Nephron (organoid): ENCODE measurements at regions not wholly inside any gene's neighbourhood (a gene's known extent, or its start where the extent isn't known, plus 50 kb on each side); places are given as distances from the start of the nearest gene placed in this dataset.

ENCODE experiments used
- H3K27ac Mint-ChIP-seq, 3 experiments: 2 replicates each; pipeline ENCODE4 v1.8.0; 2020; ENCODE audit warnings: mixed read lengths in 3 of 3, mild to moderate bottlenecking in 2 of 3, moderate library complexity in 1 of 3
- H3K27me3 Mint-ChIP-seq: 2 replicates; pipeline ENCODE4 v1.8.0; 2021; ENCODE audit warnings: low read depth, mild to moderate bottlenecking, moderate library complexity, mixed read lengths
- H3K36me3 Mint-ChIP-seq: 2 replicates; pipeline ENCODE4 v1.8.0; 2020; ENCODE audit warnings: low read depth, mixed read lengths
- H3K4me1 Mint-ChIP-seq: 2 replicates; pipeline ENCODE4 v1.8.0; 2020; ENCODE audit warnings: mixed read lengths
- H3K4me3 Mint-ChIP-seq, 3 experiments: 2 replicates each; pipeline ENCODE4 v1.8.0; 2020; ENCODE audit warnings: mild to moderate bottlenecking in 3 of 3, mixed read lengths in 3 of 3, moderate library complexity in 2 of 3
- H3K9me3 Mint-ChIP-seq: 2 replicates; pipeline ENCODE4 v1.8.0; 2020; ENCODE audit warnings: mixed read lengths
- TF ChIP-seq, protein P1 (sequence below), 3 experiments: fragments of 200-600 bp; sonication (generic); IDR thresholded peaks; one replicate each; pipeline ENCODE4 v1.5.0; 2021; ENCODE audit warnings: antibody characterized with exemption in 3 of 3; ENCODE audit not compliant: unreplicated experiment in 3 of 3

DNA sequence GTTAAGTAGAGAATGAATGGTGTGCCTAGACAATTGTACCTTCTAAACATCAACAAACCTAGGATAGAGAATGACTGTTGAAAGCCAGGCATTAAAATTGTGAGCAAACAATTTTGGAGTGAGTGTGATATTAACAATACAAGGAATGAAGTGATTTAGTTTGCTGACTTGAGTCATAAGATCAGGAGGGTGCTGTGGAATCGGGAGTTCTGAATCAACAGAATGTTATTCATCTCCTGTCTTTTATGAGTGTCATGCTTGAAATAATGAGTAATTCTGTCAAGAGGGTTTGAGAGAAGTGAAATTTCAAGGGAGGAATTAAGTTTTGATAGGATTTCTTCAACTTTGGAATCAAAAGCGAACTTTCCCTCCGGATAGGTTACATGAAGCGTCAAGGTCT lies 214.4 kb upstream of the DSEL start:
- Mint-ChIP-seq H3K27ac (no peak overlapping the region), H3K9me3 (peaks cover 4% of the 10 kb centered on the region), H3K4me3 (no peak overlapping the region), H3K36me3 (no peaks in the 10 kb centered on the region), H3K27me3 (peaks cover 3% of the 10 kb centered on the region), H3K4me1 (no peaks in the 10 kb centered on the region)
- TF ChIP-seq, protein P1, sequence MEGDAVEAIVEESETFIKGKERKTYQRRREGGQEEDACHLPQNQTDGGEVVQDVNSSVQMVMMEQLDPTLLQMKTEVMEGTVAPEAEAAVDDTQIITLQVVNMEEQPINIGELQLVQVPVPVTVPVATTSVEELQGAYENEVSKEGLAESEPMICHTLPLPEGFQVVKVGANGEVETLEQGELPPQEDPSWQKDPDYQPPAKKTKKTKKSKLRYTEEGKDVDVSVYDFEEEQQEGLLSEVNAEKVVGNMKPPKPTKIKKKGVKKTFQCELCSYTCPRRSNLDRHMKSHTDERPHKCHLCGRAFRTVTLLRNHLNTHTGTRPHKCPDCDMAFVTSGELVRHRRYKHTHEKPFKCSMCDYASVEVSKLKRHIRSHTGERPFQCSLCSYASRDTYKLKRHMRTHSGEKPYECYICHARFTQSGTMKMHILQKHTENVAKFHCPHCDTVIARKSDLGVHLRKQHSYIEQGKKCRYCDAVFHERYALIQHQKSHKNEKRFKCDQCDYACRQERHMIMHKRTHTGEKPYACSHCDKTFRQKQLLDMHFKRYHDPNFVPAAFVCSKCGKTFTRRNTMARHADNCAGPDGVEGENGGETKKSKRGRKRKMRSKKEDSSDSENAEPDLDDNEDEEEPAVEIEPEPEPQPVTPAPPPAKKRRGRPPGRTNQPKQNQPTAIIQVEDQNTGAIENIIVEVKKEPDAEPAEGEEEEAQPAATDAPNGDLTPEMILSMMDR (IDR thresholded peaks at IDR 0.05; ENCODE audit: unreplicated experiment in 3 of 3): no peak

DNA sequence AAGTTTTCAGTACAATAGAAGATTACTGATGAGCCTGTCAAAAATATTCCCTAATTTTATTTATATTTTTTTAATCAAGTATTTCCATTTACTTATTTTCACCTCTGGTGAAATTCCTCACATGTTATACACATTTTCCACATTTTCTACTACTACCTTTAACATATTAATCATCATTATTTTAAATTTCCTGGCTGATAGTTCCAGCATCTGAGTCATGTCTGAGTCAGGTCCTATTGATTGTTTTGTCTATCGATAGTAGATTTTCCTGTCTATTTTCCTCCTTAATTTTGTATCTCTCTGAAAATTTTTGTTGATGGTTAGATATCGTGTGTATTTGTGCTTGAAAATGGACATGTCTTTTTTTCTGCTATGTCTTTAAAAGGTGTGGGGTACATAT lies 211.8 kb upstream of the DSEL start:
- Mint-ChIP-seq H3K27ac (no peak overlapping the region), H3K9me3 (peaks cover 7% of the 10 kb centered on the region), H3K27me3 (peaks cover 3% of the 10 kb centered on the region), H3K4me1 (no peaks in the 10 kb centered on the region), H3K4me3 (no peak overlapping the region), H3K36me3 (no peaks in the 10 kb centered on the region)
- TF ChIP-seq, protein P1 (IDR thresholded peaks at IDR 0.05; ENCODE audit: unreplicated experiment in 3 of 3): no peak

DNA sequence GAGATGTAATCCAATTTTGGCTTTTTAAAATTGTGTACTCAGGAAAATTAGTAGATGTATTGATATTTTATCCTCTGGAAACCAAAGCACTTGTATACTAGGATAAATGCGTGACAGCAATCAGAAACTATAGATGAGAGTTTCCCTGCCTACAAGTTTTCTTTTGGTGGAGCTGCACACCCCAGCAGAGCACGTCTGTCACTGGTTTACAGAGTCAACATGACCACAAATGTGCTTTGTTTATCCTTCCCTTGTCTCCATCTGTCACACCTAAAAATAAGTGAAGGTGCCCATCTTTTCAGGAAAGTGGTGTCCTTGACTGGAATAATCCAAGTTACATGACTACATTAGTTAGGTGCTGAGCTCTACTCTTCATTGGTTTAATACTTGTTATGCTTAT lies 210.4 kb upstream of the DSEL start:
- H3K4me1 Mint-ChIP-seq: no peaks in the 10 kb centered on the region
- no peak overlapping the region for H3K27ac Mint-ChIP-seq
- H3K27me3 Mint-ChIP-seq: peaks cover 3% of the 10 kb centered on the region
- H3K4me3 Mint-ChIP-seq: no peak overlapping the region
- peaks cover 7% of the 10 kb centered on the region for H3K9me3 Mint-ChIP-seq
- TF ChIP-seq, protein P1 (IDR thresholded peaks at IDR 0.05; ENCODE audit: unreplicated experiment in 3 of 3): no peak
- no peaks in the 10 kb centered on the region for H3K36me3 Mint-ChIP-seq

DNA sequence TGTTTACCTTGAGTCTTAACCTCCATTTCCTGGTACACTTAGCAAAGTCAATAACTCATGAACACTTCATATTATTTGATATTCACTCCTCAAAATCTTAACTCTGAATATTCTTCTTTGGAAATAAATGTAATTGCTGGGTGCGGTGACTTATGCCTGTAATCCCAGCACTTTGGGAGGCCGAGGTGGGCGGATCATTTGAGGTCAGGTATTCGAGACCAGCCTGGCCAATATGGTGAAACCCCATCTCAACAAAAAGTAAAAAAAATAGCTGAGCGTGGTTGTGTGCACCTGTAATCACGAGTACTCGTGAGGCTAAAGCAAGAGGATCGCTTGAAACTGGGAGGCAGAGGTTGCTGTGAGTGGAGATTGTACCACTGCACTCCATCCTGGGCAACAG lies 201.3 kb upstream of the DSEL start:
- H3K27ac Mint-ChIP-seq: no peak overlapping the region
- no peaks in the 10 kb centered on the region for H3K36me3 Mint-ChIP-seq
- H3K27me3 Mint-ChIP-seq: no peaks in the 10 kb centered on the region
- H3K9me3 Mint-ChIP-seq: peaks cover 3% of the 10 kb centered on the region
- no peaks in the 10 kb centered on the region for H3K4me1 Mint-ChIP-seq
- H3K4me3 Mint-ChIP-seq: no peak overlapping the region
- TF ChIP-seq, protein P1 (IDR thresholded peaks at IDR 0.05; ENCODE audit: unreplicated experiment in 3 of 3): no peak

DNA sequence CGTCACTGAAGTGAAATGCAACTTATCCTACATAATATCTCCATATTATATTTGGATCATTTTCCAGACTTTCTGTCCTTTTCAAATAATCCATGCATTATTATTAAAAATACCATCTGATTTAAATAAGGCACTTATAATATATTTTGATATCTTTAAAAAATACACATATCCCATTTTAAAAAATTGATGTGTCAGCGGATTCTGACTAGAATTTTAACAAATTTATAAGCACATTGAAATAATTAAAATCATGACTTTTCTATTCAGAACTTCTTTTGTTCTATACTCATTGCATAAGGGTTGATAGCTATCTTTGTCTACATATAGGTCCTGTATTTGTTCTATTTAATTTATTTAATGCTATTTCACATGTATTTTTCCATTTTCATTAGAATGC lies 199.0 kb upstream of the DSEL start:
- no peaks in the 10 kb centered on the region for H3K27me3 Mint-ChIP-seq
- no peaks in the 10 kb centered on the region for H3K36me3 Mint-ChIP-seq
- H3K9me3 Mint-ChIP-seq: no peaks in the 10 kb centered on the region
- TF ChIP-seq, protein P1 (IDR thresholded peaks at IDR 0.05; ENCODE audit: unreplicated experiment in 3 of 3): no peak
- H3K4me1 Mint-ChIP-seq: no peaks in the 10 kb centered on the region
- no peak overlapping the region for H3K27ac Mint-ChIP-seq
- no peak overlapping the region for H3K4me3 Mint-ChIP-seq

DNA sequence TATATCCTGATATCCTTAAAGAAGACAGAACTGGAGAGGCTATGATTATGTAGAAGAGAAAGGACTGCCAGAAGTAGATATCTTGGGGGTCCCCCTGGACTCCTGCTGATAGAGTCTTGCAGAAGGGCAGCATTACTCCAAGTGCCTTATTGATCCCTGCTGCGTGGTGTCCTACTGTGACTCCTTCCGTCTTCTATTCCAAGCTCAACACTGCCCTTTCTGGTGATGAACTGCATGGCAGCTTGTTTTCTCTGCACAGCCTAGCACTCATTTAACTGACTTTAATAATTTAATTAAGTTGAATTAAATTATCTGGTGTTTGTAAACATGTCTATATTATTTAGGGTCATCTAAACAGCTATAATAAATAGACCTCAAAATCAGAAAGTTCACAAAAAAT lies 194.1 kb upstream of the DSEL start:
- Mint-ChIP-seq H3K27ac (no peak overlapping the region), H3K36me3 (no peaks in the 10 kb centered on the region), H3K4me3 (no peak overlapping the region), H3K4me1 (no peaks in the 10 kb centered on the region), H3K27me3 (no peaks in the 10 kb centered on the region), H3K9me3 (no peaks in the 10 kb centered on the region)
- TF ChIP-seq, protein P1 (IDR thresholded peaks at IDR 0.05; ENCODE audit: unreplicated experiment in 3 of 3): no peak
